Endodermal cell (in vitro differentiated cells): ENCODE measurements at regions not wholly inside any gene's neighbourhood (a gene's known extent, or its start where the extent isn't known, plus 50 kb on each side); places are given as distances from the start of the nearest gene placed in this dataset.

ENCODE experiments used
- DNase-seq: peaks from one replicate; pipeline ENCODE4 v3.0.0-alpha.2; 2017
- H3K27ac ChIP-seq: 2 replicates; pipeline ENCODE4 v1.5.1; 2013; ENCODE audit warnings: mild to moderate bottlenecking, low read depth, low read length, moderate library complexity
- H3K27me3 ChIP-seq: 2 replicates; pipeline ENCODE4 v1.6.1; 2013; ENCODE audit warnings: mild to moderate bottlenecking, low read length, moderate library complexity; ENCODE audit not compliant: insufficient read depth, control insufficient read depth, poor library complexity, severe bottlenecking
- H3K36me3 ChIP-seq: 2 replicates; pipeline ENCODE4 v1.7.0; 2013; ENCODE audit warnings: mild to moderate bottlenecking, low read length, moderate library complexity; ENCODE audit not compliant: control insufficient read depth, insufficient read depth
- H3K4me1 ChIP-seq: one replicate; pipeline ENCODE4 v1.7.0; 2013; ENCODE audit warnings: low read length; ENCODE audit not compliant: control insufficient read depth, insufficient read depth
- H3K4me3 ChIP-seq: 2 replicates; pipeline ENCODE4 v1.5.1; 2013; ENCODE audit warnings: mild to moderate bottlenecking, low read length, moderate library complexity
- H3K9ac ChIP-seq: 2 replicates; pipeline ENCODE4 v1.6.1; 2013; ENCODE audit warnings: mild to moderate bottlenecking, low read length, moderate library complexity; ENCODE audit not compliant: poor library complexity, severe bottlenecking; ENCODE audit errors: extremely low read depth
- H3K9me3 ChIP-seq: 2 replicates; pipeline ENCODE4 v1.6.1; 2013; ENCODE audit warnings: mild to moderate bottlenecking, low read length, moderate library complexity; ENCODE audit not compliant: control insufficient read depth
- H3K27ac Mint-ChIP-seq: 2 replicates; pipeline ENCODE4 v1.8.0; 2020; ENCODE audit warnings: mixed read lengths
- H3K27me3 Mint-ChIP-seq: 2 replicates; pipeline ENCODE4 v1.8.0; 2021; ENCODE audit warnings: mild to moderate bottlenecking, mixed read lengths; ENCODE audit not compliant: insufficient read depth
- H3K36me3 Mint-ChIP-seq: 2 replicates; pipeline ENCODE4 v1.8.0; 2020; ENCODE audit warnings: low read depth, mixed read lengths
- H3K4me1 Mint-ChIP-seq: 2 replicates; pipeline ENCODE4 v1.8.0; 2020; ENCODE audit warnings: mixed read lengths
- H3K4me3 Mint-ChIP-seq: 2 replicates; pipeline ENCODE4 v1.8.0; 2020; ENCODE audit warnings: mild to moderate bottlenecking, moderate library complexity, mixed read lengths
- H3K9me3 Mint-ChIP-seq: 2 replicates; pipeline ENCODE4 v1.8.0; 2020; ENCODE audit warnings: mild to moderate bottlenecking, mixed read lengths
- WGBS, 2 experiments: methylation state at CpG; one replicate each; pipeline versions ENCODE4 v1.1.5 to v1.1.7; 2013; ENCODE audit warnings: missing lambda C conversion rate in 2 of 2, mixed read lengths in 1 of 2; ENCODE audit not compliant: insufficient coverage in 1 of 2, insufficient read length in 1 of 2; 5-methylcytosine and 5-hydroxymethylcytosine counted together
- TF ChIP-seq, protein P1 (sequence below): fragments of 200-600 bp; sonication (generic); conservative IDR thresholded peaks from 2 replicates; pipeline ENCODE4 v1.5.0; 2021; ENCODE audit warnings: antibody characterized with exemption, mild to moderate bottlenecking

DNA sequence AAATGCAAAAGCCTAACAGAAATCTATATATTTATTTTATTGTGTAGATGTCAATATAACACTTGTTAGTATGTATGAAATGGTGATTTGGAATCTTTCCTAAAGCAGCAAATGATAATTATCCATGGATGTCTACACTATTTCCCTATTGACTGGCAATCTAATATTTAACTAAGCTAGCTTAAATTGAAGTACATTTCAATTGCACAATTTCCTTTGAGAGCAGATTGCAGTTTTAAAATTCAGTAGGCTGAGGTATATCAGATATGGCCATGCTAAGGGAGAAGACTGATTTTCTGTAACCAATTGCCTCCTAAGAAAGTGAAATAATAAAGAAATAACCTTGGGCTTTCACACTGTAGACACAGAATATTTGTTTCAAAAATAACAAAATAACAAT lies 90.1 kb upstream of the KCNJ3 start:
- TF ChIP-seq, protein P1, sequence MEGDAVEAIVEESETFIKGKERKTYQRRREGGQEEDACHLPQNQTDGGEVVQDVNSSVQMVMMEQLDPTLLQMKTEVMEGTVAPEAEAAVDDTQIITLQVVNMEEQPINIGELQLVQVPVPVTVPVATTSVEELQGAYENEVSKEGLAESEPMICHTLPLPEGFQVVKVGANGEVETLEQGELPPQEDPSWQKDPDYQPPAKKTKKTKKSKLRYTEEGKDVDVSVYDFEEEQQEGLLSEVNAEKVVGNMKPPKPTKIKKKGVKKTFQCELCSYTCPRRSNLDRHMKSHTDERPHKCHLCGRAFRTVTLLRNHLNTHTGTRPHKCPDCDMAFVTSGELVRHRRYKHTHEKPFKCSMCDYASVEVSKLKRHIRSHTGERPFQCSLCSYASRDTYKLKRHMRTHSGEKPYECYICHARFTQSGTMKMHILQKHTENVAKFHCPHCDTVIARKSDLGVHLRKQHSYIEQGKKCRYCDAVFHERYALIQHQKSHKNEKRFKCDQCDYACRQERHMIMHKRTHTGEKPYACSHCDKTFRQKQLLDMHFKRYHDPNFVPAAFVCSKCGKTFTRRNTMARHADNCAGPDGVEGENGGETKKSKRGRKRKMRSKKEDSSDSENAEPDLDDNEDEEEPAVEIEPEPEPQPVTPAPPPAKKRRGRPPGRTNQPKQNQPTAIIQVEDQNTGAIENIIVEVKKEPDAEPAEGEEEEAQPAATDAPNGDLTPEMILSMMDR, result no peak
- no peaks in the 10 kb centered on the region for H3K36me3 ChIP-seq
- no peak overlapping the region for H3K9ac ChIP-seq
- Mint-ChIP-seq H3K36me3 (no peaks in the 10 kb centered on the region), H3K27me3 (no peaks in the 10 kb centered on the region), H3K4me1 (peaks cover 20% of the 10 kb centered on the region), H3K9me3 (no peaks in the 10 kb centered on the region), H3K27ac (no peak overlapping the region), H3K4me3 (no peak overlapping the region)
- no peaks in the 10 kb centered on the region for H3K9me3 ChIP-seq
- peaks cover 12% of the 10 kb centered on the region for H3K4me1 ChIP-seq
- H3K4me3 ChIP-seq, result no peak overlapping the region
- DNase-seq, result no peak
- no peaks in the 10 kb centered on the region for H3K27me3 ChIP-seq
- H3K27ac ChIP-seq, result no peak overlapping the region

DNA sequence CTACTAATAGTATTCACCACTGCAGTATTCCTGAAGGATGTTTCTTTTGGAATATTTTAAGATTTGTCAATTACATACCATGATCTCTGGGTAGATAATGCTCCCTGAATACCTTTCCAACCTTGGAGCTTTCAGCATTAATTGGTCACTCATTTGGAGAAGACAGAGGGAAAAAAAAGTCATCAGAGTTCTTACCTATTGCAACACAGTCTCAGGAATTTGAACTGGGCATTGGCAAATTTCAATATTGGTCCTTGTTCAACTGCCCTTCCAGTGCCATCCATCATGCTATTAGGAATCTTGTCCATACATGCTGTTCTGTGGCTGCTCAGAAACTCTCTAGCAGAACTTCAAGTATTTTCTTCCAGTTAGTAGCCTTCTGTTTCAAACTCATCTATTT lies 83.6 kb upstream of the KCNJ3 start:
- H3K4me1 Mint-ChIP-seq, result peaks cover 37% of the 10 kb centered on the region
- Histone ChIP-seq H3K9ac (no peak overlapping the region), H3K9me3 (no peaks in the 10 kb centered on the region), H3K4me3 (no peak overlapping the region), H3K4me1 (peaks cover 15% of the 10 kb centered on the region), H3K27ac (no peak overlapping the region), H3K36me3 (no peaks in the 10 kb centered on the region), H3K27me3 (no peaks in the 10 kb centered on the region)
- H3K27me3 Mint-ChIP-seq, result no peaks in the 10 kb centered on the region
- TF ChIP-seq, protein P1, result no peak
- no peak overlapping the region for H3K27ac Mint-ChIP-seq
- DNase-seq, result no peak
- no peaks in the 10 kb centered on the region for H3K9me3 Mint-ChIP-seq
- no peak overlapping the region for H3K4me3 Mint-ChIP-seq
- H3K36me3 Mint-ChIP-seq, result no peaks in the 10 kb centered on the region

DNA sequence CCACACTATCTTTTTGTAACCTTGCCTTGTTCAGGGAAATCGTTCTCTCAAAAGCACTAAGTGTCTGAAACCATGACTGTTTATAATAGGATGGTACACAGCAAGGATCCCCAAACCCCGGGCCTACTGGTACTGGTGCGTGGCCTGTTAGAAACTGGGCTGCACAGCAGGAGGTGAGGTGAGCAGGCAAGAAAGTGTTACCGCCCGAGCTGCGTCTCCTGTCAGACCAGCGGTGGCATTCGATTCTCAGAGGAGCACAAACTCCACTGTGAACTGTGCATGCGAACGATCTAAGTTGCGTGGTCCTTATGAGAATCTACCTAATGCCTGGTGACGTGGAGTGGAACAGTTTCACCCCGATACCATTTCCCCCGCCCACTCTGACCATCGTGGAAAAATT lies 81.8 kb upstream of the KCNJ3 start:
- Histone ChIP-seq H3K4me1 (peaks cover 11% of the 10 kb centered on the region), H3K27ac (no peak overlapping the region), H3K9ac (no peak overlapping the region), H3K4me3 (no peak overlapping the region), H3K9me3 (no peaks in the 10 kb centered on the region), H3K27me3 (no peaks in the 10 kb centered on the region), H3K36me3 (no peaks in the 10 kb centered on the region)
- DNase-seq, result no peak
- 93% methylated on average over 12 to 15 of the region's 15 CpGs for WGBS, 2 experiments
- Mint-ChIP-seq H3K27ac (no peak overlapping the region), H3K4me1 (peaks cover 36% of the 10 kb centered on the region), H3K4me3 (no peak overlapping the region), H3K27me3 (no peaks in the 10 kb centered on the region), H3K36me3 (no peaks in the 10 kb centered on the region), H3K9me3 (no peaks in the 10 kb centered on the region)
- TF ChIP-seq, protein P1, result no peak
